GM18907 (cell line): ENCODE measurements at regions not wholly inside any gene's neighbourhood (a gene's known extent, or its start where the extent isn't known, plus 50 kb on each side); places are given as distances from the start of the nearest gene placed in this dataset.
"Not testable (repeated sequence)": the region's sequence is repeated elsewhere in the genome, so short reads cannot be mapped to it uniquely, and the experiment has no call there.

Experiments
- ATAC-seq: cut with Tn5 transposase; IDR thresholded peaks from one replicate; pipeline ENCODE4 v1.9.1; 2021; ENCODE audit warnings: mild to moderate bottlenecking, moderate library complexity; ENCODE audit not compliant: unreplicated experiment

DNA sequence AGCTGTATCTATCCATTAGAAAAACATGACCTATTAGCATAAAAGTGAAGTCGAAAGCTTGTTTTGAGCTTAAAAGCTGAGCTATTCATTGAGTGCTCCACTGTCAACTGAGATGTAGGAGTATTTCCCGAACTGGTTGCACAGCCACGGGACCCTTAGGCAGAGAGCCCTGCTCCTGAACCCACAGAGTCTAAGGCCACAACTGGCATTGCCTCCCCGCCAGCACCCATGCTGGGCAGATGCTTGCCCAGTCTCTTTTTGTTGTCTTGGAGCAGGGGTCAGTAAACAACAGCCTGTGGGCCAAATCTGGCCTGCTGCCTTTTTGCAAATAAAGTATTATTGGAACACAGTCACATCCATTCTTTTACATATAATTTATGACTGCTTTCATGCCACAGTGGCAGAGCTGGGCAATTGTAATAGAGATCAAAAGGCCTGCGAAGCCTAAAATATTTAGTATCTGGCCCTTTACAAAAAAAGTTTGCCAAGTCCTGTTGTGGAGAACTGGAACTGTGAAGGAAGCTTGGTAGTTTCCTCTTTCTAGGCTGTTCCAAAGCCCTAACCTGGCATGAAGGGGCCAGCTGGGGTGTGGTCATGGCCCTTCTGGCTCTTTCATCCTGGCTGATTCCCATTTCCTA is 58.4 kb upstream of the WAPL start:
- ATAC-seq, result no peak

DNA sequence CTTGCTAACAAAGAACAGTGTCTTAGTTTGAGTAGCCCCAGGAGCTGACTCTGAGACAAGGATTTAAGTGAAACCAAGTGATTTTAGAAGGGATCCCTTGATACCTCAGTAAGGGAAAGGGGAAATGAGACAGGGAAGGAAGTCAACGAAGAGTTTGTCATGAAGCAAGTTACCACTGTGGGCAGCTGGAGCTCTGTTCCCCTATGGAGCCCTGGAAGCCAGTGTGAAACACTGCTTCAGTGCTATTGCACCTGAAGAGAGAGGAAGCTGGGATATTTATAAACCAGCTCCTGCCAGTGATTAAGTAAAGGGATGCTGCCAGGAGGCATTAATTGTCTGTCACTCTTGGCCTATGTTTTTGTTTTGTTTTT is 58.9 kb upstream of the WAPL start:
- ATAC-seq, result no peak

DNA sequence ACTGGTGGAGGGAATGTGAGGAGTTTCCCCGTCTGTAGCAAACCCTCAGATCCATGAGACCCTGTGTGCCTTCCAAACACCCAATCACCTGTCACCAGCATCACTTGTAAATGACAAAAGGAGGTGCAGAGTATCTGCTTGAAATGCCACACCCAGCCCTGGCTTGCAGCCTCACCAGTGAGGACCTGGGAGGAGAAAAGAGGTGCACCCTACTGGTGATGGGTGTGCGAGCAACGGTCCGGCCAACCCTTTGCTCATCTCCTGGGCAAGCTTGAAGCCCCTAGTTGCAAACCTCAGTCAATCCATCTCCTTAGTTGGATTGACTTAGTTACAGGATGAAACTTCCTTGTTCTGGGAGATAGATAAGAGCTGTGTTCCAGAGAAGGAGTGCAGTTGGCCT is 62.4 kb upstream of the WAPL start:
- peak; percentile 77 for ATAC-seq

DNA sequence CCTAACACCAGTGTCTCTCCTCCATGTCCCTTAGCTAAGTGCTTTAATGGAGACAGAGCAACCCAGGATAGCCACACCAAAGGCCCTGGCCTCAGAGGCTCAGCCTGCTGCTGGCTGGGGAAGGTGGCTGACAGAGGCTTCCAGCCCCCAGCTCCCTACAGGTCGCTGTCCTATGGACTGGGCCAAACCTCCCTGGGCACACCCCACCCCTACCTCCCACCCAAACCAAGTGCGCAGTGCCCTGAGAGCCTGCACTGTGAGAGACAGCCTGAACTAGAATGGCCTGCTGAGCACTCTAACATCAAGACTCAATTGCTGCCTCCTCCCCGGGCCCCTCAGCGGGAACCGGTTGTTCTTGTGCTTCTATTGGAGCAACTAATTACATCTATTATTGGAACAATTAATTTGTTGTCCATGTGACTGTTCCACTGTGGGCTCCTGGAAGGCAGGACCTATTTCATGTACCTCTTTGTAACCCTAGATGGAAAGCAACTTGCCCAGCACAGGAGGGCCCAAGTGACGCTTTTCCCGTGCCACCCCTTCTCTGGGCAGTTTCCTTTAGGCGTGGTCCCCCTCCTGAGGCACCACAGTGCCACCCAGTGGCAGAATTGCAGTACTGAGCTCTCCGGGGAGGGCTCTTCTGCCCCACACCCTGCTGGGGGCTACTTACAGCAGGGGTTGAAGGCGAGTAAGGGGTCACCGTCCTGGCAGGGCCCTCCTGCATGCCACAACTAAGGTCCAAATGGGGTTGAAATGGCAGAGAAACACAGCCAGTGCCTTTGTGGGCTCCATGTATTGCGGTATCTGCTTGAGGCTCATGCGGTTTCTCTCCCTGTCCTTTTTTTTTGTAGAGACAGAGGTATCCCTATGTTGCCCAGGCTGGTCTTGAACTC is 63.7 kb upstream of the WAPL start:
- ATAC-seq, result peak; percentile 90

DNA sequence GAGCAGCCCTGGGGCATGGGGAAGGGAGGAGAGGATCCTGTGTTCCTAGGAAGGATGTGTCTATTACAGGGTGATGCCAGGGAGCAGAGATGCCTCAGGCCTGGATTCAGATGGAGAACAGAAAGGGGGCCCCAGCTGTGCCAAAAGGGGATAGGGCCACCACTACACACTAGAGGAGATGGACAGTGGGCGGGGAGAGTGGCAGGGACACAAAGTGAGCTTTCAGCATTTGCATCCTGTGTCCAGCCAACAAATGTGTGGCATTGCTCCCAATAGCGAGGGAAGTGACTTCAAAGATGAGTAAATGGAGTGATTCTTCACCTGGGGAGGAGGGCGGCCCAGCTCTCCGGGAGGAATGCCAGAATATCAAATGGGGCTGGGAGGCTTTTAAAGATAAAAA is 64.9 kb upstream of the WAPL start:
- no peak for ATAC-seq

DNA sequence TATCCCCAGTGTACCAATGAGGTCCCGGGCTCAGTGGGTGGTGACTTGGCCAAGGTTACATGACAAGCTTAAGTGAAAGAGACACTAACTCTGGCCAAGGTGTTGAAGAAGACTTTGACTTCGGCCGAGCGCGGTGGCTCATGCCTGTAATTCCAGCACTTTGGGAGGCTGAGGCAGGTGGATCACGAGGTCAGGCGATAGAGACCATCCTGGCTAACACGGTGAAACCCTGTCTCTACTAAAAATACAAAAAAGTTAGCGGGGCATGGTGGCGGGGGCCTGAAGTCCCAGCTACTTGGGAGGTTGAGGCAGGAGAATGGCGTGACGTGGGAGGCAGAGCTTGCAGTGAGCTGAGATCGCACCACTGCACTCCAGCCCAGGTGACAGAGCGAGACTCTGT is 65.6 kb upstream of the OPN4 start:
- ATAC-seq, result not testable (repeated sequence)

DNA sequence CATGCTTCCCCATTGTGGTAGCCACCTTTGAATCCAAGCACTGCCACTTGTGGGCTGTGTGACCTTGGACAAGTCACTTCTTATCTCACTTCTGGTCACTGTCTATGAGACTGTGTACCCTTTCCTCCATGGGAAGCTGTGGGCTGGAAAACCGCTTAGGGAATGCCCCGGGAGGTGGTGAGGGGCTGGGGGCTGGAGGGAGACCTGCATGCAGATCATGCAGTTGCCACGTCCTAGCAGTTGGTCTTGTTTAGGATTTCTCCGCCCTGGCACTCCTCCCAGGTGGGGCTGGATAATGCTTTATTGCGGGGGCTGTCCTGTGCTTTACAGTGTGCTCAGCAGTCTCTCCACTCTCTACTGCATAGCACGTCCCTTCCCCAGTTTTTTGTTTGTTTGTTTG is 62.9 kb upstream of the OPN4 start:
- no peak for ATAC-seq

DNA sequence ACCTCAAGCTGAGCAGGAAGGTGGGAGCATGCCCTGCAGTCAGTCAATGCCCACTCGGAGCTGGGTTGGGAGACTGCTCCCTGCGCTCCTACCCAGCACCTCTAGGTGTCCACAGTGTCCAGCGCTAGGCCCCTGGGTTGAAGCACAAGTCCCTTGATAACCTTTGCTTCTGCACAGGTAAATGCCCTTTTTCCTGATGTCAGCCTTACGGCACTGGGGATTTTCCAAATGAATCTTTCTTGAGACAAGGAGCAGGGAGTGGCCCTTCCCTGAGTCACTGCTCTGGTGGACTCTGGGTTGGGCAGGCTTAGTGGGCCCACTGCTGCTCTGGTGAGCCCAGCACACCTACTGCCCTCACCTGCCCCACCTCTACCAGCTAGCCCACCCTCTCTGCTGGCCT is 61.9 kb upstream of the OPN4 start:
- no peak for ATAC-seq

DNA sequence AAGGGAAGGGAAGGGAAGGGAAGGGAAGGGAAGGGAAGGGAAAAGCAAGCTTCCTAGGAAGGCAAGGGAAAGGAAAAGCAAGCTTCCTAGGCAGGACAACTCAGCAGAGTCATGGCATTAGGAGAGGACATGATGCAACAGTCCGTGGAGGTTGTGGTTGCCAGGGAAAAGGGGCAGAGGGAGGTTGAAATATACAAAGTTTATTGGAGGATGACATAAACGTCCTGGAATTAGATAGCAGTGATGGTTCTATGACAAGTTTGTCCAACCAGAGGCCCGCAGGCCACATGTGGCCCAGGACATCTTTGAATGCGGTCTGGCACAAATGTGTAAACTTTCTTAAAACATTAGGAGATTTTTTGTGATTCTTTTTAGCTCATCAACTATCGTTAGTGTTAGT is 59.8 kb upstream of the OPN4 start:
- no peak for ATAC-seq

DNA sequence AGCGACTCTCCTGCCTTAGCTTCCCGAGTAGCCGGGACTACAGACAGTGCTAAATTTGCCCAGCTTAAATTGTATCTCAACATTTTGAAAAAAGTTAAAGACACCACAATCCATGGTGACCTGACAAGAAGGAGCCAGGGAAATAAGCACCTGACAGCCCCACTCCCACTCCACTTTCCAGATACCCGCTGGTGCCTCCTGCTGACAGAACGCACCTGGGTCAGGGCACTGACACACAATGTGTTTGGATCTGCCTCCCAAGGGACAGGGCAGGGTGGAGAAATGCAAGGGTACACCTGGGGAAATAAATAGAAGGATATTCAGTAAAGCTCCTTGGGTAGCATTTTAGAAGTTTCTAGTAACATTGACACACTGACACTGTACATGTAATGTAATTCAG is 58.9 kb upstream of the OPN4 start:
- no peak for ATAC-seq

DNA sequence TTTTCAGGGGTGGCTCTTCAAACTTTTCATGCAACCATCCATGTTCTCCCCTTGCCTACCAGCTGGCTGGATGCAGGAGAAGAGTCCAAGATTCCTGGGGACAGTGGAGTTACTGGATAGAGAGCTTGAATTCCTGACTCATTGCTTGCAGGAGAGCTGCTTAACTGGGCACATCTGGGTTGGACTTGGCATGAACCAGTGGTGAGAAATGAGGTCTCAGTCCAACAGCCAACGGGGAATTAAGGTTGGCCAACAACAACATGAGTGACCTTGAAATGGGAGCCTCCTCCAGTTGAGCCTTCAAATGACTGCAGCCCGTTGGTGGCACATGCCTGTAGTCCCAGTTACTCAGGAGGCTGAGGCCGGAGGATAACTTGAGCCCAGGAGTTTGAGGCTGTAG is 58.1 kb upstream of the OPN4 start:
- no peak for ATAC-seq

DNA sequence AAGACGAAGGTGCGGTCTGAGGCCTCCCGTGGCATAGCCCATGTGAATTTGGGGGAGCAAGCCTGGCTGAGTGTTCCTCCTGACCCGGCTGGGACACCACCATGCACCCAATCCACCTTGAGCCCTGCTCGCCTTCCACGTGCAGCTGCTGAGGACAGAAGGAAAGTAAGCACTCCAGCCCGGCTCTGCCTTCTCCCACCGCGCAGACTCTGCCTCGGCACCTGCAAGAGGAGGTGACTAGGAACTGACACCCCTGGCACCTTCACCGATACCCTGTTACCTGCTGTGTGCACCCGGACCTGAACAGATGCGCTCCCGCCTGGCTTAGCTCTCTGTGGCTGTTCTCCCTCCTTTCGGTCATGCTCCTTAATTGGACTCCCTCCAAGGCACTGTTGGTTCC is 57.0 kb upstream of the OPN4 start:
- no peak for ATAC-seq

DNA sequence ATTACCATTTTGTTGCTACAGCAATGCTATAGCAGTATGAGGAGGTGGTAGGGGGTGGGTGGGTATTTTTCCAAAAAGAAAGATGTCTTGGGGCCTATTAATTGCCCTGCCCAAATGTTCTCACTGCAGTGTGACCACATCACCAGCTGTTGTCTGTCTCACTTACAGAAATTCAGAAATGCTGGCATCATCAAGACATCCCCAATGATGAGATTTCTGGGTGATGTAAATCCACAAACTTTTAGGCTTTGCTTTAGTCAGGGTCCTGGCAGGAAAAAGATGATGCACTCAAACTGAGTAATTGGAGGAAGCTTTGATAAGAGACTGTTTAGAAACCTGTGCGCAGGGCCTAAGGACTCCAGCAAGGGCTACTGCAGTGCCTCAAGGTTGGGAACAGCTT is 56.2 kb upstream of the OPN4 start:
- ATAC-seq, result no peak

DNA sequence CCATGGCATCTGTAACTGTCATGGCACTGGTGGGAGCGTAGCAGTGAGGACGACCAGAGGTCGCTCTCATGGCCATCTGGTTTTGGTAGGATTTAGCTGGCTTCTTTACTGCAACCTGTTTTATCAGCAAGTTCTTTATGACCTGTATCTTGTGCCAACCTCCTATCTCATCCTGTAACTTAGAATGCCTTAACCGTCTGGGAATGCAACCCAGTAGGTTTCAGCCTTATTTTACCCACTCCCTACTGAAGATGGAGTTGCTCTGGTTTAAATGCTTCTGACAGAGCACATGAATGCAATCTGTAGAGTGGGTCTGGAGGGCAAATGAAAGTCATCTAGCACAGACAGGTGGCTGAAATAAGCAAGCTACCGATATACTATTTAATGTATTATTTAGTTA is 55.3 kb upstream of the OPN4 start:
- ATAC-seq, result no peak

DNA sequence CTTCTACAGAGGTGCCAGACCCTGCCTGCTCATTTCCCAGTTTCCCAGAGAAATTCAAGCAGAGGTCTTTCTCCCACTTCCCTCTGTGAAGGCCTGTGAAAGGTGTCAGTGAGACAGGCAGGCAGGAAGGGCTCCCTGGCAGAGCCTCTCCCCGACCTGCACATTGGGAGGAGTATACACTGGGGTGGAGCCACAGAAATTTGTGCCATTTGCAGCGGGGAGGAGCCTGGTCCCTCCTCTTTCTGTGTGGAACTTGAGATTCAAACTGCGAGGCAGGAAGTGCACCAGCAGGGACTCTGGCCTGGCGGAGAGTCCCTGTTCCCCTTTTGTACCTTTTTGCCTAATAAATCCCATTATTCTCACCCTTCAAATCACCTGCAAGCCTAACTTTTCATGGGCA is 54.6 kb upstream of the OPN4 start:
- ATAC-seq, result no peak

DNA sequence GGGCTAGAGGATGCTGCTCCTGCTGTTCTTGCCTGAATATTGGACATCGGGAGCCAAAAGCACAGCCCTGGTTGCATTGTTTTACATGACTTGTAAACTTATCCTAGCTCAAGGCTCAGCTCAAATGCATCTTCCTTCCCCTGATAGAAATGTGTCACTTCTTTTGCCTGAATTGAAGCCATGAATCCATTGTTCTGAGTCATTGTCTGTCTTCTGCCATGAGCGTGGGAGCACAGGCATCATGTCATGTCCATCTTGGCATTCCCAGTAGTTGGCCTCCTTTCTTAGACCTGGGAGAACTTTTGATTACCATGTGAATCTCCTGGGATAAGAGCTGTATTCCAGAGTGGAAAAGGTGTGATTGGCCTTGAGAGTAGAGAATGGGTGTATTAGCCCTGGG is 54.1 kb upstream of the OPN4 start:
- ATAC-seq, result no peak

DNA sequence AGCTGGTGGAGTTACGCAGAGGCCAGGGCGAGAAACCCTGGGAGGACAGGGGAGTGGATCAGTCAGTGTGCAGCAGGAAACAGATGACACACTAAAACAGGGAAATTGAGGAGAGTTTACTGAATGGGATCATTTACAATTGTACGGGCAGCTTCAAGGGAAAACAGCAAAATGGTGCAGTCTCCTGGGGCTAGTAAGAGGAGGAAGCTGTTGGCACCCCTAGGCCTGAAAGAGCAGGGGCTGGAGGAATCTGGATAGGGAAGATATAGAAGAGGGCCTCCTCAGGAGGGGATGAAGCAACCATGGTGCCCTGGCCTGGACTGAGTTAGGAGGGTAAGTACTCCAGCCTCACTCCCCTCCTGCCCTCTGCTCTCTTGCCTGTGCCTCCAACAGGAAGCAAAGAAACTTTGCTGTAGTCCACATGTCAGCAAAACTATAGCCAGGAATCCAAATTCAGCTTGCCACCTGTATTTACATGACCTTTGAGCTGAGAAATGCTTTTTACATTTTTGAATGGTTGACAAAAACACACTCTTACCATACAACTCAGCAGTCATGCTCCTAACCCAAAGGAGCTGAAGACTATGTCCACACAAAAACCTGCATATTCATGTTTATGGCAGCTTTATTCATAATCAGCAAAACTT is 52.3 kb upstream of the OPN4 start:
- no peak for ATAC-seq

DNA sequence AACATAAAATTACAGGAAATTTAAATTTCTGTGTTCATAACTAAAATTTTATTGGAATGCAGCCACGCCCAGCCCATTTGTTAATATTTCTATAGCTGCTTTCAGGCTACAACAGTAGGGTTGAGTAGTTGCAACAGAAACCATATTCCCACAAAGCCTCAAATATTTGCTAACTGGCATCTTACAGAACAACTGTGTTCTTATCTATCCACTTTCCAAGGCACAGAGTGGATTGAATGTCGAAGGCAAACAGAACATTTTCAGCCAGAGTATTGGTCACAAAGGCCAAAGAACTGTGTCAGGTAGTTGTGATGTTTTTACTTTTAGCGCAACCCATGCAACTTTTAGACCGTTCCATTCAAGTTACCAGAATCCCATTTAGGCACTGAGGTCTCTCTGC is 51.1 kb upstream of the OPN4 start:
- no peak for ATAC-seq
